A549 (cell line): ENCODE measurements at regions not wholly inside any gene's neighbourhood (a gene's known extent, or its start where the extent isn't known, plus 50 kb on each side); places are given as distances from the start of the nearest gene placed in this dataset.

Experiments
- ATAC-seq, 2 experiments: fragments of 200-7000 bp in 1 of 2; fragments of >200 bp in 1 of 2; cut with Nextera tagmentation in 1 of 2; cut with Tn5 transposase in 1 of 2; 3 replicates each; pipeline versions ENCODE4 v1.8.0 to v1.9.1; 2018 to 2020; ENCODE audit warnings: mild to moderate bottlenecking in 1 of 2, moderate library complexity in 1 of 2
- CTCF ChIA-PET: fragments of 300-600 bp; sonication (Branson Sonifier 250); formaldehyde crosslinking; extraction: SDS; loops from one replicate; lab custom pipeline; 2021; ENCODE audit warnings: antibody characterized with exemption, inconsistent platforms; lab: Yijun Ruan, JAX
- POLR2A ChIA-PET: fragments of 350-600 bp; formaldehyde crosslinking; extraction: SDS; loops from one replicate; lab custom pipeline; 2021; ENCODE audit warnings: antibody characterized with exemption, inconsistent platforms; lab: Yijun Ruan, JAX
- DNase-seq, 2 experiments: peaks; one replicate each; pipeline versions ENCODE4 v3.0.0 to v3.0.0-alpha.2; 2011 to 2016; ENCODE audit warnings: low read depth in 1 of 2, low spot score in 1 of 2
- FAIRE-seq: peaks from 2 replicates; lab custom pipeline; 2011; peaks lifted over from hg19 to GRCh38; lab: Jason Lieb, UNC
- H3K27ac ChIP-seq, 2 experiments: fragments of >200 bp; sonication (Bioruptor Twin); formaldehyde crosslinking; 3 replicates each; pipeline ENCODE4 v1.5.1; 2016 to 2017
- H3K4me1 ChIP-seq: fragments of >200 bp; sonication (Bioruptor Twin); formaldehyde crosslinking; 3 replicates; pipeline ENCODE4 v1.6.1; 2016
- H3K4me2 ChIP-seq: fragments of >200 bp; sonication (Bioruptor Twin); formaldehyde crosslinking; 3 replicates; pipeline ENCODE4 v1.6.1; 2016
- H3K4me3 ChIP-seq: fragments of >200 bp; sonication (Bioruptor Twin); formaldehyde crosslinking; 3 replicates; pipeline ENCODE4 v1.5.1; 2016
- H3K9me3 ChIP-seq: fragments of >200 bp; sonication (Bioruptor Twin); formaldehyde crosslinking; 3 replicates; pipeline ENCODE4 v1.6.1; 2016
- BHLHE40 ChIP-seq: IDR thresholded peaks from 2 replicates; pipeline ENCODE4 v1.6.1; 2012; ENCODE audit warnings: low read depth, low read length, inconsistent platforms
- CBX2 ChIP-seq: fragments of 200-600 bp; sonication (generic); IDR thresholded peaks from 2 replicates; pipeline ENCODE4 v1.6.1; 2016; ENCODE audit warnings: low read depth, mild to moderate bottlenecking, borderline replicate concordance
- CHD2 ChIP-seq: fragments of 150-350 bp; IDR thresholded peaks from 2 replicates; pipeline ENCODE4 v1.6.1; 2014; ENCODE audit warnings: low read length; ENCODE audit not compliant: partially characterized antibody
- EHMT2 ChIP-seq: fragments of 200-600 bp; sonication (generic); IDR thresholded peaks from 2 replicates; pipeline ENCODE4 v1.6.1; 2016; ENCODE audit warnings: antibody characterized with exemption, low read depth, mild to moderate bottlenecking, moderate library complexity
- FOSL2 ChIP-seq, 2 experiments: fragments of 450-650 bp in 1 of 2; fragments of >200 bp in 1 of 2; sonication (Bioruptor Twin) in 1 of 2; formaldehyde crosslinking; IDR thresholded peaks; 2 replicates each; pipeline versions ENCODE4 v1.5.0 to v1.6.1; 2016 to 2020; ENCODE audit warnings: mild to moderate bottlenecking in 1 of 2, moderate library complexity in 1 of 2
- HDAC2 ChIP-seq: fragments of 200-600 bp; sonication (generic); IDR thresholded peaks from 2 replicates; pipeline ENCODE4 v1.6.1; 2016
- HMGXB4 ChIP-seq: fragments of 250-450 bp; sonication (Bioruptor Pico); IDR thresholded peaks from 2 replicates; pipeline ENCODE4 v1.5.0; 2021; ENCODE audit warnings: mild to moderate bottlenecking, moderate library complexity, borderline replicate concordance
- JUN ChIP-seq, 2 experiments: fragments of >200 bp; sonication (Bioruptor Twin); formaldehyde crosslinking; IDR thresholded peaks; 2 replicates in 1 of 2; 3 replicates in 1 of 2; pipeline ENCODE4 v1.6.1; 2016 to 2017
- MAX ChIP-seq: IDR thresholded peaks from 2 replicates; pipeline ENCODE4 v1.6.1; 2012
- NFE2L2 ChIP-seq: fragments of 150-350 bp; conservative IDR thresholded peaks from 2 replicates; pipeline ENCODE4 v1.6.1; 2014; ENCODE audit warnings: low read length
- NPAS2 ChIP-seq: fragments of 250-450 bp; sonication (Bioruptor Pico); IDR thresholded peaks from 2 replicates; pipeline ENCODE4 v1.8.0; 2022; ENCODE audit warnings: mild to moderate bottlenecking, moderate library complexity, borderline replicate concordance
- PBX3 ChIP-seq: IDR thresholded peaks from 2 replicates; pipeline ENCODE4 v1.6.1; 2012
- PHF8 ChIP-seq: fragments of 200-600 bp; sonication (generic); IDR thresholded peaks from 2 replicates; pipeline ENCODE4 v1.6.1; 2016; ENCODE audit warnings: low read depth, mild to moderate bottlenecking, antibody characterized with exemption, moderate library complexity, borderline replicate concordance
- RARB ChIP-seq: fragments of 250-450 bp; sonication (Bioruptor Pico); IDR thresholded peaks from 2 replicates; pipeline ENCODE4 v1.8.0; 2021; ENCODE audit warnings: mild to moderate bottlenecking, moderate library complexity
- SMC3 ChIP-seq: fragments of >200 bp; sonication (Bioruptor Twin); formaldehyde crosslinking; IDR thresholded peaks from 3 replicates; pipeline ENCODE4 v1.6.1; 2018; ENCODE audit warnings: inconsistent platforms
- SREBF2 ChIP-seq: fragments of 450-650 bp; IDR thresholded peaks from 2 replicates; pipeline ENCODE4 v1.6.1; 2014; ENCODE audit warnings: mild to moderate bottlenecking, moderate library complexity
- TP53 ChIP-seq: fragments of 250-450 bp; sonication (Bioruptor Pico); IDR thresholded peaks from 2 replicates; pipeline ENCODE4 v1.5.0; 2021; ENCODE audit warnings: mild to moderate bottlenecking, moderate library complexity
- WGBS: methylation state at CpG from one replicate; pipeline ENCODE4 v1.1.6; 2017; ENCODE audit errors: missing lambda C conversion rate; 5-methylcytosine and 5-hydroxymethylcytosine counted together
- TF ChIP-seq, protein P1 (sequence below): fragments of 450-650 bp; IDR thresholded peaks from 2 replicates; pipeline ENCODE4 v1.6.1; 2014; ENCODE audit warnings: antibody characterized with exemption
- TF ChIP-seq, protein P2 (sequence below): fragments of 200-600 bp; sonication (generic); IDR thresholded peaks from 2 replicates; pipeline ENCODE4 v1.6.1; 2016; ENCODE audit warnings: antibody characterized with exemption, mild to moderate bottlenecking, moderate library complexity
- TF ChIP-seq, protein P3 (sequence below): fragments of >200 bp; sonication (Bioruptor Twin); formaldehyde crosslinking; IDR thresholded peaks from 2 replicates; pipeline ENCODE4 v1.6.1; 2016

DNA sequence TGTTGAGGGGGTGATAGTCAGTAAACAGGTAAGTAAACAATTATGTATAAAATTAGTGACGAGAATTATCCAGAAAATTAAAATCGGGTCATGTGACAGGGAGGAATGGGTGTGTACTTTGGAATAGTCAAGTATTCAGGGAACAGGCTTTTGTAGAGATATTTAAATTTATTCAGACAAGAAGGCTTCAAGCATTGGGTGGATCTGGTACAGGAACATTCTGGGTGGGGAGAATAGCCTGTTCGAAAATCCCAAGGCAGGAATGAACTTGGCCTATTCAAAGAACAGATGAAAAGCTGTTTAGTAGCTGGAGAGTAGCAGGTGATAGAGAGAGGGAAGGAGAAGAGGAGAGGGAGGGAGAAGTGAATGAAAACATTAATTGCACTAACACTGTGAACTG lies 448.9 kb upstream of the FZD8 start:
- FAIRE-seq (no peak), DNase-seq (no peak), ATAC-seq (no peak)
- 41% methylated on average over 3 of the region's 3 CpGs for WGBS
- H3K27ac ChIP-seq, result no peak overlapping the region
- ChIA-PET CTCF (no interaction called here), POLR2A (no interaction called here)
- no peaks in the 10 kb centered on the region for H3K9me3 ChIP-seq
- no peak overlapping the region for H3K4me2 ChIP-seq
- H3K4me1 ChIP-seq, result no peaks in the 10 kb centered on the region
- no peak overlapping the region for H3K4me3 ChIP-seq
- no peak for TF ChIP-seq HMGXB4 (CRISPR knock-in tag)
- TF ChIP-seq, protein P1, sequence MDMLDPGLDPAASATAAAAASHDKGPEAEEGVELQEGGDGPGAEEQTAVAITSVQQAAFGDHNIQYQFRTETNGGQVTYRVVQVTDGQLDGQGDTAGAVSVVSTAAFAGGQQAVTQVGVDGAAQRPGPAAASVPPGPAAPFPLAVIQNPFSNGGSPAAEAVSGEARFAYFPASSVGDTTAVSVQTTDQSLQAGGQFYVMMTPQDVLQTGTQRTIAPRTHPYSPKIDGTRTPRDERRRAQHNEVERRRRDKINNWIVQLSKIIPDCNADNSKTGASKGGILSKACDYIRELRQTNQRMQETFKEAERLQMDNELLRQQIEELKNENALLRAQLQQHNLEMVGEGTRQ, result no peak
- no peak for TF ChIP-seq HDAC2
- no peak for TF ChIP-seq PHF8
- TF ChIP-seq, protein P2, sequence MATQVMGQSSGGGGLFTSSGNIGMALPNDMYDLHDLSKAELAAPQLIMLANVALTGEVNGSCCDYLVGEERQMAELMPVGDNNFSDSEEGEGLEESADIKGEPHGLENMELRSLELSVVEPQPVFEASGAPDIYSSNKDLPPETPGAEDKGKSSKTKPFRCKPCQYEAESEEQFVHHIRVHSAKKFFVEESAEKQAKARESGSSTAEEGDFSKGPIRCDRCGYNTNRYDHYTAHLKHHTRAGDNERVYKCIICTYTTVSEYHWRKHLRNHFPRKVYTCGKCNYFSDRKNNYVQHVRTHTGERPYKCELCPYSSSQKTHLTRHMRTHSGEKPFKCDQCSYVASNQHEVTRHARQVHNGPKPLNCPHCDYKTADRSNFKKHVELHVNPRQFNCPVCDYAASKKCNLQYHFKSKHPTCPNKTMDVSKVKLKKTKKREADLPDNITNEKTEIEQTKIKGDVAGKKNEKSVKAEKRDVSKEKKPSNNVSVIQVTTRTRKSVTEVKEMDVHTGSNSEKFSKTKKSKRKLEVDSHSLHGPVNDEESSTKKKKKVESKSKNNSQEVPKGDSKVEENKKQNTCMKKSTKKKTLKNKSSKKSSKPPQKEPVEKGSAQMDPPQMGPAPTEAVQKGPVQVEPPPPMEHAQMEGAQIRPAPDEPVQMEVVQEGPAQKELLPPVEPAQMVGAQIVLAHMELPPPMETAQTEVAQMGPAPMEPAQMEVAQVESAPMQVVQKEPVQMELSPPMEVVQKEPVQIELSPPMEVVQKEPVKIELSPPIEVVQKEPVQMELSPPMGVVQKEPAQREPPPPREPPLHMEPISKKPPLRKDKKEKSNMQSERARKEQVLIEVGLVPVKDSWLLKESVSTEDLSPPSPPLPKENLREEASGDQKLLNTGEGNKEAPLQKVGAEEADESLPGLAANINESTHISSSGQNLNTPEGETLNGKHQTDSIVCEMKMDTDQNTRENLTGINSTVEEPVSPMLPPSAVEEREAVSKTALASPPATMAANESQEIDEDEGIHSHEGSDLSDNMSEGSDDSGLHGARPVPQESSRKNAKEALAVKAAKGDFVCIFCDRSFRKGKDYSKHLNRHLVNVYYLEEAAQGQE, result no peak
- no peak for TF ChIP-seq SMC3
- TF ChIP-seq JUN (IDR thresholded peaks at IDR 0.05), result no peak
- TF ChIP-seq NPAS2 (CRISPR knock-in tag), result no peak
- no peak for TF ChIP-seq BHLHE40
- no peak for TF ChIP-seq FOSL2 (IDR thresholded peaks at IDR 0.05)
- TF ChIP-seq FOSL2 (CRISPR knock-in tag; IDR thresholded peaks at IDR 0.05), result no peak
- no peak for TF ChIP-seq PBX3
- no peak for TF ChIP-seq TP53 (CRISPR knock-in tag)
- TF ChIP-seq MAX, result no peak
- TF ChIP-seq SREBF2, result no peak
- TF ChIP-seq NFE2L2, result no peak
- TF ChIP-seq EHMT2, result no peak

DNA sequence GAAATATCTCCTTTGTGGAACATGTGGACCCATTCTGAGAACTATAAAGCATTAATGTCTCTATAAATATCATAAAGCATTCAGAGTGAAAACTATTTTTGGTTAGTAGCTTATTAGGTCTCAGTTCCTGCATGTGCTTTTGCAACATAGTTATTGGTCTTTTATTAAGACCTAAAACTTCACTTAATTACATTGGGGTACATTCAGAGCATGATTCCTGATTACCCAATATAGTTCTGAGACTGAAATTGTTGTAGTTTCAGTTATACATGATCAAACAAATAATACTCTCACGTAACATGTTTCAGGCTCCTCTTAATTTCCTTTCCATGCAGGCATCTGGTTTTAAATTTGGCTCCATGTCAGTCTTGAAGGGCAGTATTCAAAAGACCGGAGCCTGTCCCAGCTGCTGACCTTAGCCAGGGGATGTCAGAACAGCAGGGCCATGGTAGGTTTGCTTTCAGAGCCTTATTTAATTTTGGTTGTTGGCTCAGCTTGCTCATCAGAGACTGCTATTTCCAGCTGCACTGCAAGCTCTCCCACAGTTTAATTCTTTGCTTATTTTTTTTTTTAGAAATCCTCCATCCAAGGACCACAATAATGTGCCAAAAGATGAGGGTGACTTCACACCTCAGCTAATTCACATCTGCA lies 447.8 kb upstream of the FZD8 start:
- CTCF ChIA-PET, result no interaction called here
- H3K4me3 ChIP-seq, result no peak overlapping the region
- ATAC-seq, result no peak
- 58% methylated on average over 2 of the region's 2 CpGs for WGBS
- no peak for TF ChIP-seq RARB
- no peak for TF ChIP-seq CBX2
- no peak for TF ChIP-seq CHD2
- no peak for TF ChIP-seq MAX
- TF ChIP-seq, protein P3, sequence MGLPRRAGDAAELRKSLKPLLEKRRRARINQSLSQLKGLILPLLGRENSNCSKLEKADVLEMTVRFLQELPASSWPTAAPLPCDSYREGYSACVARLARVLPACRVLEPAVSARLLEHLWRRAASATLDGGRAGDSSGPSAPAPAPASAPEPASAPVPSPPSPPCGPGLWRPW, result no peak
- TF ChIP-seq, all 56 proteins: peak for 0
- no peaks in the 10 kb centered on the region for H3K9me3 ChIP-seq
- no peak overlapping the region for H3K4me2 ChIP-seq
- POLR2A ChIA-PET, result no interaction called here
- no peaks in the 10 kb centered on the region for H3K4me1 ChIP-seq
- DNase-seq (no peak), FAIRE-seq (no peak)
- no peak overlapping the region for H3K27ac ChIP-seq
